ENCODE measurements at regions not wholly inside any gene's neighbourhood (a gene's known extent, or its start where the extent isn't known, plus 50 kb on each side); places are given as distances from the start of the nearest gene placed in this dataset.

DNA sequence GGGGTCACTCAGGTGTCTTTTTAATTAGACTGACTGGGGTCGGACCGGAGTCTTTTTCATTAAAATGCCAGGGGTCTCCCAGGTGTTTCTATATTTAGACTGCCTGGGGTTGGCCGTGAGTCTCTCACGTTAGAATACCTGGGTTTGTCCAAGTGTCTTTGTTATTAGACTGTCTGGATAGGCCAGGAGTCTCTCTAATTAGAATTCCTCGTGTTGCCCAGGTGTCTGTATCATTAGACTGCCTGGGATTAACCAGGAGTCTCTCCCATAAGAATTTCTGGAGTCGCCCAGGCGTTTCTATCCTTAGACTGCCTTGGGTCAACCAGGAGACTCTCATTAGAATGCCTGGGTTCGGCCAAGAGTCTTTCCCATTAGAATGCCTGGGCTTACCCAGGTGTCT is 1445.7 kb downstream of the UQCRFS1 start:
- TF ChIP-seq CTCF (IDR thresholded peaks at IDR 0.05; ENCODE audit: low read depth, low read length) = no peak
- TF ChIP-seq, protein P1, sequence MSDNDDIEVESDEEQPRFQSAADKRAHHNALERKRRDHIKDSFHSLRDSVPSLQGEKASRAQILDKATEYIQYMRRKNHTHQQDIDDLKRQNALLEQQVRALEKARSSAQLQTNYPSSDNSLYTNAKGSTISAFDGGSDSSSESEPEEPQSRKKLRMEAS (IDR thresholded peaks at IDR 0.05; ENCODE audit: low read depth, low read length) = no peak
- TF ChIP-seq POLR2A (IDR thresholded peaks at IDR 0.05; ENCODE audit: extremely low read depth, insufficient read length) = no peak
